GM19351 (cell line): ENCODE measurements at regions not wholly inside any gene's neighbourhood (a gene's known extent, or its start where the extent isn't known, plus 50 kb on each side); places are given as distances from the start of the nearest gene placed in this dataset.
"Not testable (repeated sequence)": the region's sequence is repeated elsewhere in the genome, so short reads cannot be mapped to it uniquely, and the experiment has no call there.

Experiments
- ATAC-seq: cut with Tn5 transposase; IDR thresholded peaks from one replicate; pipeline ENCODE4 v1.9.1; 2021; ENCODE audit warnings: mild to moderate bottlenecking, moderate library complexity; ENCODE audit not compliant: unreplicated experiment

DNA sequence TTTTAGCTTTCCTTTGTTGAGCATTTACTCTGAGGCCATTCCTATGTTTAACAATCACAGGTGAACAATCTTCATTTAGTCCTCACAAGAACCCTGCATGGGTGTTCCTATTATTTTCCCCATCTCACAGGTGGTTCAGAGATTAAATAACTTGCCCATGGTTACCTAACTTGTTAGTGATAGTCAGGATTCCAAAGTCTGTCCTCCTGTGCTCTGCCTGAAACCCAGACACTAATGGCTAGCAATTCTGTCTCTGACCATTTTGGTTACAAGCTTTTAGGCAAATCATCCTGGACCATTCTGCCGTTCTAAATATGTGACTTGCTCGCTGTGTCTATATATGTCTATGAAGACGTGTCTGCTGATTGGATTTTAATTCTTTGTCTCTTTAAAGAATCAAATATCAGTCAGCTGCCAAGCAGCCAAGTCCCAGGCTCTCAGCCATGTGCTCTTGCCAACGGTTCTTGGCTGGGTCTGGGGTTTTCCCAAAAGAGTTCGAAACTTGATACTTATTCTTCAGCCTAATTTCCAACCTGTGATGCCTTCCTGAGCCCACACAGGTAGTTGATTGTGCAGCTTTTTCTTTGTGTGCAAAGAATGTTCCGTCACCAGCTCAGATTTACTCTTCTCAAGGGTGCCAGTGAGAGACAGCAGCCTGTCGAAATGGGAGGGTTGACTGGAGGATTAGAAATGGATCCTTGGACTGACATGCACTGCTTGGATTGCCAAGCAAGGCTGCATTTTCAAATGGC is 121.7 kb downstream of the NREP start:
- ATAC-seq: no peak

DNA sequence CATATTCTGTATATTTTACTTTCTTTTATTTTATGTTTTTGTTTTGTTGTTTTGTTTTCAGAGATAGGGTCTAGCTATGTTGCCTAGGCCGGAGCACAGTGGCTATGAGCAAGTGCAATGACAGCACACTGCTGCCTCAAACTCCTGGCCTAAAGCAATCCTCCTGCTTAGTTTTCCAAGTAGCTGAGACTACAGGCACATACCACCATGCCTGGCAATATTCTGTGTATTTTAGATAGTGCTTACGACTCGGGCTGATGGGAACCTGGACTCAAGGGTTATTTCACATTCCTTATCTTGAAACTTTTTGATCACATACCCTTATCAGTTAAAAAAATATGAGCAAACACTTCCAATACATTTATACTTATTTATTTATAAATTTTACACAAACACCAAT is 119.0 kb upstream of the STARD4 start:
- no peak for ATAC-seq

DNA sequence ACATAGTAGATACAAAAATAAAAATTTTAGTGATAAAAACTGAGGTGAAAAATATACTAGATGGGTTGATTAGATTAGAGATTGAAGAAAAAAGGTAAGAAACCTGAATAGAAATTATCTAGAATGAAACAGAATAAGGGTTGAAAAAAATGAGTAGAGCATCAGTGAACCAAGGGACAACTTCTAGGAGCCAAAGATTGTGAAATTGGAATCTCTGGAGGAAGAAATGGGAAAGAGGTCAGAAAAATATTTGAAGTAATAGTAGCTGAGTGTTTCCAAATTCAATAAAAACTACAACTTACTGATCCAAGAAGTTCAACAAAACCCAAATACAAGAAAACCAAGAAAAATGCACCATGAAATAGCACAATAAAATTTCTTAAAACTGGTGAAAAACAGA is 116.6 kb upstream of the STARD4 start:
- ATAC-seq: no peak

DNA sequence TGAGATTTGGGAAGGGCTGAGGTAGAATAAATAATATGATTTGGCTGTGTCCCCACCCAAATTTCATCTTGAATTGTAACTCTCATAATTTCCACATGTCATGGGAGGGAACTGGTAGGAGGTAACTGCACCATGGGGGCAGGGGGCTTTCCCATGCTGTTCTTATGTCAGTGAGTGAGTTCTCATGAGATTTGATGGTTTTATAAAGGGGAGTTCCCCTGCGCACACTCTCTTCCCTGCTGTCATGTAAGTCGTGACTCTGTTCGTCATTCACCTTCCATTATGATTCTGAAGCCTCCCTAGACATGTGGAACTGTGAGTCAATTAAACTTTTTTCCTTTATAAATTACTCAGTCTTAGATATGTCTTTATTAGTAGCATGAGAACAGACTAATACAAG is 115.5 kb upstream of the STARD4 start:
- no peak for ATAC-seq

DNA sequence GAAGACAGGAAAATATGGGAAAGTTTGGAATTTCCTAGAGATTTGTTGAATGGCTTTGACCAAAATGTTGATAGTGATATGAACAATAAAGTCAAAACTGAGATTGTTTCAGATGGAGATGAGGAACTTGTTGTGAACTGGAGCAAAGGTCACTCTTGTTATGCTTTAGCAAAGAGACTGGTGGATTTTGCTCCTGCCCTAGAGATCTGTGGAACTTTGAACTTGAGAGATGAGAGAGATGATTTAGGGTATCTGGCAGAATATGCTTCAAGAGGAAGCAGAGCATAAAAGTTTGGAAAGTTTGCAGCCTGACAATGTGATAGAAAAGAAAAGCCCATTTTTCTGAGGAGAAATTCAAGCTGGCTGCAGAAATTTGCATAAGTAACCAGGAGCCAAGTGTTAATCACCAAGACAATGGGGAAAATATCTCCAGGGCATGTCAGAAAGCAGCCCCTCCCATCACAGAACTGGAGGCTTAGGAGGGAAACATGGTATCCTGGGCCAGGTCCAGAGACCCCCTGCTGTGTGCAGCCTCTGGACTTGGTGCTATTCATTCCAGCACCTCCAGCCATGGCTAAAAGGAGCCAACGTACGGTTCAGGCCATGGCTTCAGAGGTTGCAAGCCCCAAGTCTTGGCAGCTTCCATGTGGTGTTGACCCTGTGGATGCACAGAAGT is 114.3 kb upstream of the STARD4 start:
- ATAC-seq: no peak

DNA sequence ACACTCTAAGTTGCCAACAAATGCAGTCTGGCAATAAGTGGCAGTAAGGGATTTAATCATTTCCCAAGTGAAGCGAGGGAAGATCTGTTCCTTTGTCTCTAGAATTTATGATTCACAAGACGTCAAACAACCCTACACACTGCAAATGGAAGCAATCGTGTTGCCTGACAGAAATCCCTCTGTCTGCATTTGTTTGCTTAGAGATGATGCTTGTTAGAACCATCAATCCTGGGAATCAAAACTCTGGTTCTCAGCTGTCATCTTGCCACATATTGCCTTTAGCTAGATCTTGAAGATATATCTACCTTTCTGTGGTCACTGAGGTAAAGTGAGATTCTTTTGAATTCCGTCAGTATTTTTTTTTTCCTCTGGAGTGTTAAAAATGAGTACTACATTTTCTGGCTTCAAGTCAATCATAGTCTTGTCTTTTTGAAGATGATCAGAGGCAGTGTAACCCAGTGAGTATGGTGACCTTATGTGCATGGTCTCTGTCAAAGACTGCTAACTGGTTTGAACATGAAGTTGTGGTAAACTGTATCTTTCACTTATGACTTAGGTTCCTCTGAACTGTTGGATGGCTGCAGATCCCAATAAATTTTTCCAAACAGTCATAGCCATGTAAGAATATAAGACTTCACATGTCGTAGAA is 106.4 kb upstream of the STARD4 start:
- no peak for ATAC-seq

DNA sequence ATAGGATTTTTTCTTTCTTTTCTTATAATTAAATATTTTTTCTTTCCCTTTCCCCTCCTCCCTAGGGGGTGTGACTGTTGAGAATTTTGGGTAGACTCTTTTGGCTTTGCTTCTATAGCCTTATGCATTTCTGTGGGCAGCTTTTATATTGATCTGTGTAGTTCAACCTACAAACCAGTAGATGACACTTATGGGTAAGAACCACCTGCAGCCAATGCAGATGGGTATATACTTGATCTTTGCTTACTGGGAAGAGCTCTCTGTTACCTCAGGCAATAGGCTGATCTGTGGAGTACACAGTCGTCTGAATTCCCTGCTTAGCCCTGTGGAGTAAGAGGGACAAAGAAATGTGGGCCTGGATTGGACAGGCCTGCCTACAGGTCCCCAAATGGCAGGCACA is 102.7 kb upstream of the STARD4 start:
- no peak for ATAC-seq

DNA sequence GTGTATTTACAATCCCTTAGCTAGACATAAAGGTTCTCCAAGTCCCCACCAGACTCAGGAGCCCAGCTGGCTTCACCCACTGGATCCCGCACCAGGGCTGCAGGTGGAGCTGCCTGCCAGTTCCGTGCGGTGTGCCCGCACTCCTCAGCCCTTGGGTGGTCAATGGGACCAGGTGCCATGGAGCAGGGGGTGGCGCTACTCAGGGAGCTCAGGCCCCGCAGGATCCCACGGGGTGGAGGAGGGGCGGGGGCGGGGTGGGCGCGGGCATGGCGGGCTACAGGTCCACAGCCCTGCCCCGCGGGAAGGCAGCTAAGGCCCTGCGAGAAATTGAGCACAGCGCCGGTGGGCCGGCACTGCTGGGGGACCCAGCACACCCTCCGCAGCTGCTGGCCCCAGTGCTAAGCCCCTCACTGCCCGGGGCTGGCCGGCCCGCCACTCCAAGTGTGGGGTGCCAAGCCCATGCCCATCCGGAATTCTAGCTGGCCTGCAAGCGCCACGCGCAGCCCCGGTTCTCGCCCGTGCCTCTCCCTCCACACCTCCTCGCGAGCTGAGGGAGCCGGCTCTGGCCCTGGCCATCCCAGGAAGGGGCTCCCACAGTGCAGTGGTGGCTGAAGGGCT is 99.8 kb upstream of the STARD4 start:
- ATAC-seq: not testable (repeated sequence)

DNA sequence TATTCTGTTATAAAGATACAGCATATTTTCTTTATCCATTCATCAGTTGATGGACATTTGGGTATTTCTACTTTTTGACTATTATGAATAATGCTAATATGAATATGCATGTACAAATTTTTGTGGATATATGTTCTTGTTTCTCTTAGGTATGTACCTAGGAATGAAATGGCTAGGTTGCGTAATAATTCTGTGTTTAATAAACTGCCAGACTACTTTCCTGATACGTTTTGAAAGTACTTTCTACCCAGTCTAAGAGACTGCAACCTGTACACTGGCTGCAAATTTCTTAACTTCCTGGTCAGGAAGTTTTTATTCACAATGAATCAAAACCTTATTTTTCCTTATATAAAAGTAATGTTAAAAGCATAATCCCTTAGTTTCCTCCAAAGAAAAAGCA is 93.9 kb upstream of the STARD4 start:
- ATAC-seq: no peak

DNA sequence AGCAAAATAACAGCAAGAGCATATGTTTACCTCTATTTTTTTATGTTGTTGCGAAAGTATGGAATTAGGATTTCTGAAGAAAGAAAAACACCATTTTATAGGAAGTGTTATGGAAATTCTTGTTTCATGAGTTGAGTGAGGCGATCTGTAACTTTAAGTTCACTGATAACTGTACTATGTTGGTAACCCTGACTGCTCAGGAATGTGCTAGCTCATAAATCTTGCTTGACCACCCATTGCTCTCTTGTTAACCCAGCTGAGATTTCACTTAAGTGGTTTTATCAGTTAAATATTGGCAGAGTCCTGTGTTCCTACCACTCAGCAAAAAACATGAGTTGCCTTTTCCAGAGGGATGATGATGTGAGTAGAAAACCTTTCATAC is 91.1 kb upstream of the STARD4 start:
- ATAC-seq: no peak

DNA sequence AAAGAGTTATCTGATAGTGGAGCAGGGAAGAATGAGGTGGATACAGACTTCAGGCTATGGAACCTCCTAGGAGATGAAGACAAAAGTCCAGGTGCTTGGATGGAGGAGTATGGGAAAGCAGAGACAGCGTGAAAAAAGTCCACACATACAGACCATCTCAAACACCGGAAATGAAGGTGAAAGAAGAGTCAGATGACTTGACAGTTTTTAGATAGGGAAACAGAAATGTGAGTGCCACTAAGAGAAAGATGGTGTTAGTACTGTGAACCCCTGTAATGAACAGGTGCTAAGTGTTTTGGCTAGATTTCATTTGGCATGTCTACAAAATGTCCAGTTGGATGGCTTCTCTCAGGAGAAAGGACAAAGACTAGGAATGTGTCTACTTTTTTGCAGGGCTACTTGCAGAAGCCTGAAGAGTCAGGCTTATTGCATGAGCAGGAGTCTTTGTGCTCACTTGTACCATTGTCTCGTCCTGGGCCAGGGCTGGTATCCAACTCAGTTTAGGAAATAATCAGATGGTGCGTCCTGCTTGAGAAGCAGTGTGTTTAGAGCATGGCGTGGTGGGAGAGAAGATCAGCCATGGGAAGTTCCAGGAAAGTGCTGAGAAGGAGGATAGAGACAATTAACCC is 90.6 kb upstream of the STARD4 start:
- ATAC-seq: no peak

DNA sequence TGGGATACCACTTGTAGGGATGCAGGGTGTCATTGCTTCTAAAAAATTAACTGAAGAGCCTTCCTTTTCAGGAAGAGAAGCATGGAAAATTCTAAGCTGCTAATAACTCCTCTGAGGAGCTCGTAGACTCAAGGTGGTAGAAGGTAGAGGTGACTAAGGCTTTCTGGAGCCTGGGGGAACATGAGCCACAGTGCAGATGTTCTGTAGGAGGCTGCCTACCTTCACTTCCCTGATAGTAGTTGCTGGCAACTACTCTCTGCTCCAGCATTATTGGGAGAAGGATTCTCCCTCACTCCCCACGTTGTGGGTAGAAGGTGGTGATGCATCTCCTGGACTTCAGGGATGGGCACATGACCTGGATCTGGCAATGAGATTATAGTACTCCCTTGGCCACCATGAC is 86.7 kb upstream of the STARD4 start:
- no peak for ATAC-seq

DNA sequence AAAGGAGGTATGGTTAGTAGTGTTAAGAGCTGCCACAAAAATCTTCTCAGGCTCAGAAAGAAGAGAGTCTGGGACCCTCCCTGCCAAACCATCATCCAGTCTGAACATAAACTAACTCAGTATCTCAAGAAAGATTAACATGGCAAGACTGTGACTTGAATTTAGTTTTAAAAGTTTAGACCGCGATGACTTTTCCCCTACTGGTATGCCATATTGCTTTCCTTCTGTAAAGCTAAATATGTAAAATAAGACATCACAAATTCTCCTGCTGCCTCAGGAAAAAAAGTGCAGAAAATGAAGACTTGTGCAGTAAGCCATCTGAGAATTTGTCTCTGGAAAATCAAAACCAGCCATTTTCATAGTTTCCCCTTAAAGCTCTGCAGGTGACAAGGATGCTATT is 85.2 kb upstream of the STARD4 start:
- ATAC-seq: no peak

DNA sequence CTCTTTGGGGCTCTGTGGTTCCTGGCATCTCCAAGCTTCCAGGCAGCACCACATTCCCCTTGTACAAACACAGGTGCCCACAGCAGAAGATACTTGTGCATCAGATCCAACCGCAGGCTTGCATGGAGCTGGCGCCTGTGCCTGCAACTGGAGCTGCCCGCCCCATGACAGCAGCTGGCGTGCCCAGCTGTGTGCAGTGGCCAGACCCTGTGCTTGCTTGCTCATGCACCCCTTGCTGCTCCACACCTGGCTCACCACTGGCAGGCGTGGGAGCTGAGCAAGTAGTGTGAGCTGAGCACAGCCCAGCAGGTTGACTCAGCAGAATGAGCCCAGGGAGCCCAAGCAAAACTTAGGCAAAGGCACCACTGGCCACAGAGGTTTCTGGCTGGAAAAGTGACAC is 84.4 kb upstream of the STARD4 start:
- no peak for ATAC-seq

DNA sequence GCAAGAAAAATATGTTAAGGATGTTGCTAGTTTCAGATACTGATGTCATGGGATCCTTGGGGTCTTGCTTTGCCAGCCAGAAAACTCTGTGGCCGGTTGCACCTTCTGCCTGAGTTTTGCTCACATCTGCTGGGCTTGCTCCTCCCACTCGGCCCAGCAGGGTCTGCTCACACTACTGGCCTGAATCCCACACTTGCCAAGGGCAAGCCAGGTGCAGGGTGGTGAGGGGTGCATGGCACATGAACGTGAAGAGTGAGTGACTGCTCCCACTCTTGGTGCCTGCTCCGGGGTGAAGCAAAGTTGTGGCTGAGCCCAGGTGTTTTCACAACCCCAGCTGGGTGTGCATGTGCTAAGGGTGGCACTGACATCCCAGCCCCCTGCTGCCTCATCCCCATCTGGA is 83.1 kb upstream of the STARD4 start:
- no peak for ATAC-seq

DNA sequence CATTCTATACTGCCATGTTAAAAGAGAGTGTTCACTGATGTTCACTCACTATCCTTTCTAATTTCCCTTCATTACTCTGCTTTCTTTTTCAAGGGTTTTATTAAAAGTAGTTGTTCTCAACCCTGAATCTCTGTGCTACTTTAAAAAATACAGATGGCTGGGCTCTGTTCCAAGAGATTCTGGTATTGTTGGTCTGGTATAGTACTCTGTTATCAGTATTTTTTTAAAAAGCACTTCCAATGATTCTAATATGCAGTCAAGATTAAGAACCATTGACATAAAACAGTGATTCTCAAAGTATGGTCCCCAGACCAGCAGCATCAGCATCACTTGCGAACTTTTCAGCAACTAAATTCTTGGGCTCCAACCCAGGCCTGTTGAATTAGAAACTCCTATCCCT is 77.0 kb upstream of the STARD4 start:
- no peak for ATAC-seq

DNA sequence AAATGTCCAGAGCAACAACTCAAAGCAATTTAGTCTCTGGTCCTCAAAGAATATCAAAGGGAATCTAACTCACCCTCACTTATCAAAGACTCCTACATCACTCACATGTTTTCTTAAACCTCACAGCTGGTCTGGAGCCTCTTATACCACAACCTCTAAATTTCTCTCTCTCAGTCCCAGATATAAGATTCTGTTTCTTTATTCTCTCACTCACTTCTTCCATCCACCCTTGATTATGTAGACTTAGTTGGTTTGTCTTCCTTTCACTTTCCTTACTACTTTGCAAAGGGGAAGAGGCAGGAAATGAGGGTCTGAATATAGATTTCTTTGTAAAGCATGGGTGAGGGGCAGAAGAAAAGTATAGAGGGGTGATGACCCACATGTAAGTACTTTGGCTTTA is 75.4 kb upstream of the STARD4 start:
- no peak for ATAC-seq

DNA sequence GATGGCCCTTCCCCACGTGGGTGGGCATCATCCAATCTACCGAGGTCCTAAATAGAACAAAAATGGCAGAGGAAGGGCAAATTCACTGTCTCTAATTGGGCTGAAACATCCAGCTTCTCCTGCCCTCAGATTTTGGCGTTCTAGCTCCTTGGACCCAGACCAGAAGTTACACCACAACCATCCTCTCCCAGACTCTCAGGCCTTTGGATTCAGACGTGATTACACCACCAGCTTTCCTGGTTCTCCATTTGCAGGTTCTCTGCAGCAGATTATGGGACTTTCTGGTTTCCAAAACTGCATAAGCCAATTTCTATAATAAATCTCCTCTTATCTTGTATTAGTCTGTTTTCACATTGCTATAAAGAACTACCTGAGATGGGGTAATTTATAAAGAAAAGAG is 73.6 kb upstream of the STARD4 start:
- ATAC-seq: no peak

DNA sequence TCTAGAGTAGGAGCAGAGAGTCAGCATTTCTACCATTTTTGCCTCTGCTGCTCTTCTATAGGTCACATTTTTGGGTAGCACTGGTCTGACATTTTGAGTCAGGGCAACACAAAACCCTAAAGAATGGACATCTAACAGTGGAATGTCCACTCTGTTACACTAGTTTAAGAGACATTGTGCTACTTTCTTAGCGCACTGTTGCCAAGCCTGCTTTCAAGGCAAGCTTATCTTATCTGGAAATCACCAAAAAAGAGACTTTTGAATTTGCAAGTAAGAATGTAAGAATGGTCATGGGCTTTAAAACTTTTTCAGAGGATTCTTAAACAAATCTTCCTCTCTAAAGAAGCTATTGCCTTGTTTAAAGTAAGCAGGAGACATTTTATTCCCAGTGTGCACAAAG is 73.0 kb upstream of the STARD4 start:
- no peak for ATAC-seq

DNA sequence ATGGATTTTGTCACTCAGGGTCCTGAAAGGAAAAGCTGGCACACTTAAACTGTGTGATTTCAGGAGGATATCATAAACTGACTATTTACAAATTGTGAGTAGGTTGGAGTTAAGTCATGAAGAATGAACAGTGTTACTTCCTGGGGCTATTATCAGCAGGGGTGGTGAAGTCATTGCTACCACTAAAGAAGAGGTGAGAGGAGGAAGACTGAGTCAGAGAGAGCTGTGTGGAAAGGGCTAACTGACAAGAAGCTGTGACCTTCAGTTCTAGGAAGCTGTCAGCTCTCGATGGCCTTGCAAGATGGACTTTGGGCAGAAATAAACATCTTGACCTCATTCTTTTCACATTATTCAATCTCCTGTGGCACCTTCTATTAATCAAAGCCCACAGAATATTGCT is 72.3 kb upstream of the STARD4 start:
- ATAC-seq: peak; percentile 50

DNA sequence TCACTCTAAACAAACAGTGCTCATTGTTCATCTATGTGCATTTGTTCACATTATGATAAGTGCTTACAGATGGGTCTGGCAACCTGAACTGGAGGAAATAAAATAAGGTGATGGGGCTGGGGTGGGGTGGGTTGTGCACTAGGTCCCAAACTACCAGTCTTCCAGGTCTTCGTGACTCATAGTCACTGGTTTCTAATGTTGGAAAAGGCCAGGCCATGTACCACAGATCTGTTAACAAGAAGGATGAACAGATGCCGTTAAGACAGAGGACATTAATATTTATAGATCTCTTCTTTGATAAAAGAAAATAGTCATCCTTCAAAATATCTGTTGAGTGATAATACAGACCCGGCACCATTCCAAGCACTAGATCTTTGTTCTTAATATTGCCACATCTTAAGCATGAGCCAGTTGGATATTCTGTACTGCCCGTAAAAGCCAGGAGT is 71.4 kb upstream of the STARD4 start:
- no peak for ATAC-seq
